HEK293T (cell line): ENCODE measurements at regions not wholly inside any gene's neighbourhood (a gene's known extent, or its start where the extent isn't known, plus 50 kb on each side); places are given as distances from the start of the nearest gene placed in this dataset.
"Not testable (repeated sequence)": the region's sequence is repeated elsewhere in the genome, so short reads cannot be mapped to it uniquely, and the experiment has no call there.

Experiments
- CTCF ChIA-PET: fragments of 350-600 bp; formaldehyde crosslinking; extraction: SDS; loops from one replicate; lab custom pipeline; 2021; ENCODE audit warnings: antibody characterized with exemption, inconsistent platforms; lab: Yijun Ruan, JAX
- POLR2A ChIA-PET: fragments of 350-600 bp; formaldehyde crosslinking; extraction: SDS; loops from one replicate; lab custom pipeline; 2020; ENCODE audit warnings: antibody characterized with exemption, inconsistent platforms; lab: Yijun Ruan, JAX
- DNase-seq: peaks from one replicate; pipeline ENCODE4 v3.0.0; 2012; ENCODE audit warnings: mixed read lengths; ENCODE audit errors: extremely low spot score
- ARNT ChIP-seq: fragments of 450-650 bp; IDR thresholded peaks from 2 replicates; pipeline ENCODE4 v1.6.1; 2017; ENCODE audit warnings: mild to moderate bottlenecking
- BHLHE40 ChIP-seq: fragments of 450-650 bp; IDR thresholded peaks from 2 replicates; pipeline ENCODE4 v1.6.1; 2016; ENCODE audit warnings: mild to moderate bottlenecking, moderate library complexity, borderline replicate concordance
- CTBP1 ChIP-seq: fragments of 450-650 bp; IDR thresholded peaks from 2 replicates; pipeline ENCODE4 v1.6.1; 2016; ENCODE audit warnings: borderline replicate concordance
- ELF4 ChIP-seq: fragments of 450-650 bp; IDR thresholded peaks from 2 replicates; pipeline ENCODE4 v1.6.1; 2017; ENCODE audit warnings: antibody characterized with exemption
- FOXA1 ChIP-seq: fragments of 450-650 bp; IDR thresholded peaks from 2 replicates; pipeline ENCODE4 v1.6.1; 2016; ENCODE audit warnings: mild to moderate bottlenecking
- FOXK2 ChIP-seq: fragments of 450-650 bp; IDR thresholded peaks from 2 replicates; pipeline ENCODE4 v1.6.1; 2016; ENCODE audit warnings: mild to moderate bottlenecking
- FOXM1 ChIP-seq: fragments of 450-650 bp; IDR thresholded peaks from 2 replicates; pipeline ENCODE4 v1.6.1; 2017; ENCODE audit warnings: mild to moderate bottlenecking, borderline replicate concordance
- HDGF ChIP-seq: fragments of 450-650 bp; IDR thresholded peaks from 2 replicates; pipeline ENCODE4 v1.6.1; 2017; ENCODE audit warnings: antibody characterized with exemption, borderline replicate concordance
- L3MBTL2 ChIP-seq: fragments of 450-650 bp; conservative IDR thresholded peaks from 2 replicates; pipeline ENCODE4 v1.6.1; 2016; ENCODE audit warnings: mild to moderate bottlenecking
- LEF1 ChIP-seq: fragments of 450-650 bp; IDR thresholded peaks from 2 replicates; pipeline ENCODE4 v1.6.1; 2017; ENCODE audit warnings: mild to moderate bottlenecking, borderline replicate concordance
- NFRKB ChIP-seq: fragments of 450-650 bp; IDR thresholded peaks from 2 replicates; pipeline ENCODE4 v1.6.1; 2016; ENCODE audit warnings: mild to moderate bottlenecking, moderate library complexity
- SP1 ChIP-seq: fragments of 450-650 bp; IDR thresholded peaks from 2 replicates; pipeline ENCODE4 v1.6.1; 2017
- SUZ12 ChIP-seq: fragments of 450-650 bp; IDR thresholded peaks from 2 replicates; pipeline ENCODE4 v1.6.1; 2016; ENCODE audit warnings: mild to moderate bottlenecking
- TARDBP ChIP-seq: fragments of 450-650 bp; IDR thresholded peaks from 2 replicates; pipeline ENCODE4 v1.6.1; 2016
- ZNF384 ChIP-seq: fragments of 450-650 bp; IDR thresholded peaks from 2 replicates; pipeline ENCODE4 v1.6.1; 2016
- TF ChIP-seq, protein P1 (sequence below): fragments of 450-650 bp; IDR thresholded peaks from 2 replicates; pipeline ENCODE4 v1.6.1; 2016

DNA sequence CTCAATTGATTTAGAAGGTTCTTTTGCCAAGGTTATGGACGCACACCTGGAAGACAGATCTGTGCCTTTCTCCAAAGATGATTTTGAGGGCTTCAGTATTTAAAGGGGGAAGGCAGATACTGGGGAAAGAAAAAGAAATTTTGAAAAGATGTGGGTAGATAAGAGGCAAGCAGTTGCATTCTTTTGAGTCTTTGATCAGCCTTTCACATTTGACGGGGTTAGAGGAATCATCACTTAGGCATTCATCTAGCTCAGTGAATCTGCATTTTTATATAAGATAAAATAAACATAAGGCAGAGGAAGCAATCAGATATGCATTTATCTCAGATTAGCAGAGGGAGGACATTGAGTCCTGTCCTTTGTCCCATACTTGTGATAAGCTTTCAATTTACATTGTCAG lies 243.4 kb upstream of the RAI14 start:
- TF ChIP-seq TARDBP (no peak), SUZ12 (no peak), ZNF384 (no peak), CTBP1 (no peak), ELF4 (no peak), SP1 (no peak), ARNT (no peak), BHLHE40 (no peak), L3MBTL2 (no peak), FOXA1 (no peak), NFRKB (no peak), FOXK2 (no peak), FOXM1 (no peak), HDGF (no peak), LEF1 (no peak)
- TF ChIP-seq, protein P1, sequence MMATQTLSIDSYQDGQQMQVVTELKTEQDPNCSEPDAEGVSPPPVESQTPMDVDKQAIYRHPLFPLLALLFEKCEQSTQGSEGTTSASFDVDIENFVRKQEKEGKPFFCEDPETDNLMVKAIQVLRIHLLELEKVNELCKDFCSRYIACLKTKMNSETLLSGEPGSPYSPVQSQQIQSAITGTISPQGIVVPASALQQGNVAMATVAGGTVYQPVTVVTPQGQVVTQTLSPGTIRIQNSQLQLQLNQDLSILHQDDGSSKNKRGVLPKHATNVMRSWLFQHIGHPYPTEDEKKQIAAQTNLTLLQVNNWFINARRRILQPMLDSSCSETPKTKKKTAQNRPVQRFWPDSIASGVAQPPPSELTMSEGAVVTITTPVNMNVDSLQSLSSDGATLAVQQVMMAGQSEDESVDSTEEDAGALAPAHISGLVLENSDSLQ: no peak
- POLR2A ChIA-PET: interaction anchor here (1.1 kb wide), 1 partner anchor 502 kb away, joined by 3 read pairs; the partner anchor contains the start of genes BRIX1 and RAD1
- DNase-seq: no peak
- CTCF ChIA-PET: no interaction called here

DNA sequence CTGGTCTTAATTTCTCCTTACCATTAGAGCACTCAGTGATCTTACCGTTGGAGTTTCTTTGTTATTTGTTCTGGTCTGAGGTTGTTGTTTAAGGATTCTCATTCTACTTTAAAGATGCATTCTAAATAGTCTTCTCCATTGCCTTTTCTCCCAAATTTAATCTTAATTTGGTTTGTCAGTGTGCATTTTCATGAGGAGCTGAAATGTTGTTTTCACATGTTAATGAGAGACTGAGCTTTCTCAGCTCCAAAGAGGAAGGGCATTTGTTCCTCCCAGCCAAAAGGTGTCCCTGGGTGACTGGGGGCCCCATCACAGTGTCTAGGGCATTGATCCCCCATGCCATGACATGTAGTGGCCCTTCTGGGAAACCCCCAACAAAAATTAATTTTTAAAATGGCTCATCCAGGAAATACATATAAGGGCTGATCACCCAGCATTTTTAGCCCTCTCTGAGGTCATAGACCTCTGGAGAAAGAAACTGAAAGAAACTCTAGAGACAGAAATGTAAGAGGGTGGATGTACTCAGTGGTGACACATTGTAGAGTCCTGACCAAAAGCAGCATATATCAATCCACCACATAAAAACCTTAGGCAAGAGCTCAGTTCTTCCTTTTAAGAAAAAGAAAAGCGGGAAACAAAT lies 240.4 kb upstream of the RAI14 start:
- no peak for DNase-seq
- ChIA-PET CTCF (no interaction called here), POLR2A (no interaction called here)
- TF ChIP-seq TARDBP: no peak
- TF ChIP-seq NFRKB: no peak
- TF ChIP-seq, protein P1: no peak
- no peak for TF ChIP-seq HDGF
- TF ChIP-seq FOXM1: no peak
- no peak for TF ChIP-seq BHLHE40
- TF ChIP-seq LEF1: no peak
- no peak for TF ChIP-seq ELF4
- TF ChIP-seq ARNT: no peak

DNA sequence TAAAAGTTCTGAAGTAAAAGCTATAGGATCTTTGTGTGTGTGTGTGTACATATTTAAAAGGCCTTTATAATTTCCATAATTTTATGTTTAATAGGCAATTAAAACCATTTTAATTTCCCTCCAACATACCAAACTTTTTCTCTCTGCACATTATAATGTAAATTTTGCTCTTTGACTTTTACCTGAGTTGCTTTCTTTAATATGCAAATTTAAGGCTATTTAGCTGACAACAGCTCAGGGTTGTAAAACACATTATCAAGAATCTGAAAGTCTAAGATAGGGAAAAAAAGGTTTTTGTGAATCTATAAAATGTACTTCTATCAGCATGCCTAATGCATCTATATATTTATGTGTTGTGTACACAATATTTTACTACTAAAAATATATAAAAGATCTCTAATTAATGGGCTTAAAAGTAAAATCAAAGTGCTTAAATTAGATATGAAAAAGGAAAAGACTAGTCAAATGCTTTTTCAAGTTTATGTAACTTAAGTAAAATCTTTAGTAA lies 239.6 kb upstream of the RAI14 start:
- POLR2A ChIA-PET: no interaction called here
- CTCF ChIA-PET: no interaction called here
- no peak for DNase-seq
- TF ChIP-seq, protein P1: no peak
- TF ChIP-seq ZNF384 (no peak), HDGF (no peak), TARDBP (no peak), ELF4 (no peak)

DNA sequence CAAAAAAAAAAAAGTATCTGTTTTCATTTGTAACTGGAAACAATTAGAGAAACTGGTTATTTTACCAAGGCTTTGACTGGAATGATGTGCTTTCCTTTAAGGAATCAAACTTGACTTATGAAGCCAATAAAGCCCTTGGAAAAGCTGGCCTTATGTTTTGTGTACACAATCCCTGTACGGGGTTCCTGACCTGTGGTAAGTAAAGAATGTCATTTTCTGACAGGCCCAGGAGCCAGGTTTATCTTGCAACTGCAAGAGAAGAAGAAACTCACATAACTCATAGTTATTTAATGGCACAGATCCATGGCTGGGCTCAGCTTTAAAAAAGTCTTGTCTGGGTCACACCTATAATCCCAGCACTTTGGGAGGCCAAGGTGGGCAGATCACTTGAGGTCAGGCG lies 235.9 kb upstream of the RAI14 start:
- POLR2A ChIA-PET, DNase-seq: not testable (repeated sequence)

DNA sequence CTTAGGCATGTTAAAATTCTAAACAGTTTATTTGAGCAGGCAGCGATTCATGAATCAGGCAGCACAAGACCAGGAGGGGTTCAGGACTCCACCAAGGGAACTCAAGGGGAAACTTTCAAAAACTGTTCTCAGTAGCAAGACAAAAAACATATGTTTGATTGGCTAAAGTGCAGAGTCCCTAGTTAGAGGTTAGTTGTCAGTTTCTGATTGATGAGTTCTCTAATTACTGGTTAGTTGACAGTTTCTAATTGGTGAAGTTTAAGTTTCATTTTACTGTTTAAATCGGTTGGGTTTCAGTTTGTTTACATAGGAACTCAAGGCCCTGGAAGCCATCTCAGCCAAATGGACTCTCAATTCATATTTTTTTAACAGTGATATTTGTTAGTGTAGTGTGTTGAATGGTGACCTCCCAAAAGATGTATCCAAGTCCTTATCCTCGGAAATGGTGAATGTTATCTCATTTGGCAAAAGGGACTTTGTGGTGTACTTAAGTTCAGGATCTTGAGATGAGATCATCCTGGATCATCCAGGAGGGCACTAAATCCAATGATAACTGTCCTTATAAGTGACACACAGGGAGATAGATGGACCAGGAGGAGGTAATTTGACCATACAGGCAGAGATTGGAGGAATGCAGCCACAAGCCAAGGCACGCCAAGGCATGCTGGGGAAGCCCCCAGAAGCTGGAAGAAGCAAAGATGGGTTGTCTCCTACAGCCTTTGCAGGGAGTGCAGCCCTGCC lies 219.2 kb upstream of the RAI14 start:
- ChIA-PET POLR2A (no interaction called here), CTCF (no interaction called here)
- TF ChIP-seq HDGF (no peak), SP1 (no peak)
- TF ChIP-seq, protein P1: no peak
- no peak for DNase-seq

More for the DNA sequence above, 235.9 kb upstream of the RAI14 start:
- CTCF ChIA-PET: not testable (repeated sequence)

DNA sequence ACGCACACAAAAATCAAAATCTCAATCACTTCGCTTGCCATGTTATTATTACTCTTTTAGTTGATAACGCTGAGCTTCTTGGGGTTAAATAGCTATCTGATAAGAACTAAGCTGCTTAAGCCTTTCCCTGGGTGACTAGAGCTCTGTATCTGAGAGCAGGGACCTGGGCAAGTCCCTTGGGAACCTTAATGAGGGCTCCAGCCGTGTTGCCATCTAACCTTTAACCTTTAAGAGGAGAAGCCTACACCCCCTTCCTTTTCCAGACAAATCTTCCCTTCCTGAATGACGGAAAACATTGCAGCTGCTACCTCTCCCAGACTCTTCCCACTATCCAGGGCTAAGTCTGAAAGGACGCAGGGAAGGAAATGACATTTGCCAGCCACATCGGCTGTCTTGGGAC lies 216.5 kb upstream of the RAI14 start:
- CTCF ChIA-PET: no interaction called here

DNA sequence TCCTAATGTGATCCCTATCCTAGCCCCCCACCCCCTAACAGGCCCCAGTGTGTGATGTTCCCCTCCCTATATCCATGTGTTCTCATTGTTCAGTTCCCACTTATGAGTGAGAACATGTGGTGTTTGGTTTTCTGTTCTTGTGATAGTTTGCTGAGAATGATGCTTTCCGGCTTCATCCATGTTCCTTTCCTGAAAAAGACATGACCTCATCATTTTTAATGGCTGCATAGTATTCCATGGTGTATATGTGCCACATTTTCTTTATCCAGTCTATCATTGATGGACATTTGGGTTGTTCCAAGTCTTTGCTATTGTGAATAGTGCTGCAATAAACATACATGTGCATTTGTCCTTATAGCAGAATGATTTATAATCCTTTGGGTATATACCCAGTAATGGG lies 214.4 kb upstream of the RAI14 start:
- POLR2A ChIA-PET, CTCF ChIA-PET, DNase-seq: not testable (repeated sequence)

More for the DNA sequence above, 216.5 kb upstream of the RAI14 start:
- POLR2A ChIA-PET: no interaction called here
- TF ChIP-seq SP1 (no peak), FOXK2 (no peak), FOXM1 (no peak), BHLHE40 (no peak), ARNT (no peak), TARDBP (no peak)
- no peak for DNase-seq
